HCEC 1CT (cell line): ENCODE measurements at regions not wholly inside any gene's neighbourhood (a gene's known extent, or its start where the extent isn't known, plus 50 kb on each side); places are given as distances from the start of the nearest gene placed in this dataset.

ENCODE experiments used
- DNase-seq: peaks from one replicate; pipeline ENCODE4 v3.0.0-alpha.2; 2017

DNA sequence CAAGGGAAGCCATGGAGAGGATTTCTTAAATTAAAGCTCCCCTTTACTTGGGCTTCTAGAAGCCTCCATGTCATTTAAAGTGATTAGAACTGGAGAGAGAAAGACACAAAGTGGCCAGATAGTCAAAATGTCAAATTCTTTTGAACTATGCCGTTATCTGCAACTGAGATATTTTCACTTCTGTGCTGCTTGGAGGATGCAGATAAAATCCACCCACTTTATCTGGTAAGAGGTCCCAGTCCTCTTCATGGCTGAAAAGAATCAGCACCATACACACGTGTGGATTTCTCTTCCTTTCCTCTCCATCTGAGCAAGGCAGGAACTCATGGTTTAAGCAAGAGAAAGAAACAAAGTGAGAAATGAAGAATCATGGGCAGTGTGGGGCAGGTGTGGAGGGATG, 276.9 kb upstream of the RUNX1 start:
- no peak for DNase-seq

DNA sequence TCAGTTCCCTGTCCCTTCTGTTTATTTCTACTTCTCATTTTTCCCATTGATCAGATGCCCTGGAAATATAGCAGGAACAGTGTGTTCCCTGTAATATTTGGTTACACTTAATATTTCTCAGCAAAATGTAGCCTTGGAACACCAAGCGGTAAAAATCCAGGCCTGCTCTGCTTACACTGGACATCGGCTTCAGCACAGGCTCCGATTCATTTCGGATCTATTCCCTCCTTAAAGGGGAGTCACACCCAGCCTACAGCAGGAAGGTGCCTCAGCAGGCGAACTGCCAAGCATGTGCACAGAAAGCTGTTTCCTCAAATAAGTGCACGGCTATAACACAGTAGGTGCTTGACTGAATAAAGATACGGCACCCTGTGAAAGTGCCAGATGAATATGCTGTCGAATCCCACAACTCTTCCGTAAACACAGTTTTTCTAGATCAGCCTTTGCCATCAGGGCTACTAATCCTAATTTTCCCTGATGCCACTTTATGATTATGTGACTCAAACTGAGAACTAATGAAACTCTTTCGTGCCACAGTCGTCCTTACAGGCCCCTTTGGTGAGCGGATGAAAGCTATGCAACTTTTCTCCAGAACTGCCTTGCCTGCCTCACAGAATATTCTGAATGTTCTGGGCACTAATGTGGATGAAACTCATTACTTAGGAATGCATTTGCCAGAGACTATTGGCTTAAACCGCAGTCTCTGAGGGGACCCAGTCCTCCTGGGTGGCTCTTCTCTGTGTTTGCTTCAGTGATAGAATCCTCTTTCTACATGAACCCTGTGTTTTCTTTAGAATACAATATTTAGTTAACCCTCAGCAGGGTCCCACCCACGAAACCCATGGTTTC, 275.5 kb upstream of the RUNX1 start:
- DNase-seq, result peak; percentile 62

DNA sequence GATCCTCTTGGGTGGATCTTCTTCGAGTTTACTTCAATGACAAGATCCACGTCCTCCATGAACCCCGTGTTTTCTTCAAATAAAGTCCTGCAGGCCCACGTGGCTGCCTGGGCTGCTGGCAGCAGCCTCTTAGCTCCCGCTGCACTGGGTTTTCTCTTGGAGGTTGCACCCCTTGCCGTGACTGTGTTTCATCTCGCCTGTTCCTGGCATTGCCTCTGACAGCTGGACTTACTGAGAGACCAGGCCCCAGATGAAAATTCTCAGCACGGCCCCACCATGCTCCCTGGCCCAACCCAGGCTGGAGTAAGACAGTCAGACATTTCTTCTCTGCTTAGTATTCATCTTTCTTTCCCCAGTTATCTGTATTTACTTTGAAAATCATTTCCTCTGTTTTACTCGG, 274.8 kb upstream of the RUNX1 start:
- DNase-seq, result no peak

DNA sequence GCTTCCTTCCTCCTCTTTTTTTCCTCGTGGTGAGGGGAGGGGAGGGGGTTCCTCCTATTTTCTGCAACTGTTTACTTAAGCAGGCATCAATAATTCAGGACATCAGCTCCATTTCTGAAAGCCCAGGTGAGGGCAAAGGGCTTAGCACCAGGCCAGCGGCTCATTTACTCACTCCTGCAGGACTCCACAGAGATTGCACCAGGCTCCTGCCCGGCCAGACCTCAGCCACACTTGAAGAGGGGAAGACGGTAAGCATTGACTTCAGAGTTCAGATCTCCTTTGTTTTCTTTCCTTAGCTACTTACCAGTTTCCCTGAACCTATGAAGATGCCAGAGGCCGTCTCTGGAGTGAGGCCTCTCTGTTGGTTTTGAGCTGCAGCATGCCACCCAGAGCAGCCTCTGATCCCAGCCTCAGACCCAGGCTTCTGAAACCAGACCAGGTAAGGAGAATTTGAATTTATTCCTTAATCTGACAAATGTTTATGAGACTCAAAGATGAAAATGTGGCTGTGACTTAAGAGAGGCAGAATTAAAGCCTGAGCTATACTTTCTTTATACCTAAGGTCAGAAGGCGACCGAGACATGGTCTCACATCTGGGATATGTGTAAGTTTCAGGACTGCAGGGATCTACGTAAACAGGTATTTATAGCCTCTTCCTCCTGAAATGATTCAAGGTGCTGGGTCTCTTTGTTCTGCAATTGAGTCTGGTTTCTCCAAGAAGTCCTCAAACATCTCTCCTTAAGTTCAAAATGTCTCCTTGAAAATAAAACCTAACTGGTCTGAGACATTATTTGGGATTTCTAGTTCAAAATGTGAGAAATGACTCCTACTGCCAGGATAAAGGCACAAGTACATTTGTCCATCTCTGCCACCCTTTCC, 272.5 kb upstream of the RUNX1 start:
- DNase-seq, result no peak

DNA sequence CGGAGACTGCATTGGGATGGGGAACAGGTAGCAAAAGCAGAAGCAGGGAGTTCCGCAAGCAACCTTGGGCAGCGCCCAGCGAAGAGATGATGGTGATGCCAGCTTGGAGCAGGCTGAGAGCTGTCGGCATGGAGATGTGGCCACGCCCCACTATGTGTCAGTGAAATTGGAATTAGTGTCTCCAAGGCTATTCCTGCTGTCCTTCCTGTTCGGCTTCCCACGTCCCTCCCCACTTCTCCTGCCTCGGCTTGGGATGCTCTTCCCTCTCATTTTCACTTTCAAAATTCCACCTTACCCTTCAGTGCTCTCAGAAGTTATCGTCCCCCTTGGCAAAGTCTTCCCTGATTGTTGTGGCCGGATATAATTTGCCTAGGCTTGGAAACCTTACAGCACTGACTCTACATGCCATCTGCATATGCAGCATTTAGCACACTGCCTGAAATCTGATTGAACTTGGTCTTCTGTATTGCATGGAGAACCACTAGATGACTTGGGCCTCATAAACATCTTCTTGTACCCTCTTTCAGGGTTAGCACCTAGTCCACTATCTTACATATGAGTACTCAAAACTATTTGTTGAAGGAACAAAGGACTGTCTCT, 270.7 kb upstream of the RUNX1 start:
- DNase-seq, result no peak

DNA sequence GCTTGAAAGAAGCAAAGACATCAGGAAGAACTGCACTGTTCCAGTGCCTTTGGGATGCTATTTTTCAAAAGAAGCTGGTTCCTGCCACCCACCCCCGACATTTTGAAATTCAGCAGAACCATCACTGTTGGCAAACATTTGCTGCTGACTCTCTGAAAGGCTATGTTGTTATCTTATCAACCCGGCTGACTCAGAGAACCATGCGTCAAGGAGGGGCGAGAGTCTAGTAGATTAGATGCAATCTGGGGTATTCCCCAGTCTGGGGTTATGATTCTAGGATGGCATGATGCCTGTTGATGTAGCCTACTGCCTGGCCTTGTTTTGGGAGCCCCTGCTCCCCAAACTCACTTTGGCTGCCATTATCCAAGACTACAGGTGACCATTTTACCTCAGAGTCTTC, 267.8 kb upstream of the RUNX1 start:
- DNase-seq, result no peak

DNA sequence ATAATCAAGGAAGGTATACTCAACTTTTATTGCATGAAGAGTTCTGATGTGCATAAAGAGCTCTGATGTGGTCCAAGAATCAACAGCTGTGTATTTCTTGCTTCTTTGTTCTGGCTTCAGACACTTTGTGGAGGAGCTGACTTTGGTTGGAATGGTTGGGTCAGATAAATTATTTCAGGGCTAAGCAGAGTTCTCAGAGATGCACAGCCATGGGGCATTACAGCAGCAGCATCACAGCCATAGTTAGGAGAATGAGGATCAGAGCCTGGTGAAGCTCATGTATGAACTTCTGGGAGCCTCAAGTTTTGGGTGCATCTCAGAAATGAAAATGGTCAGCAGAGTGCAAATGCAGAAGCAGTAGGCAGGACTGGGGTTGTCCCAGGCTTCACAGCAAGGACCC, 267.4 kb upstream of the RUNX1 start:
- DNase-seq, result no peak

DNA sequence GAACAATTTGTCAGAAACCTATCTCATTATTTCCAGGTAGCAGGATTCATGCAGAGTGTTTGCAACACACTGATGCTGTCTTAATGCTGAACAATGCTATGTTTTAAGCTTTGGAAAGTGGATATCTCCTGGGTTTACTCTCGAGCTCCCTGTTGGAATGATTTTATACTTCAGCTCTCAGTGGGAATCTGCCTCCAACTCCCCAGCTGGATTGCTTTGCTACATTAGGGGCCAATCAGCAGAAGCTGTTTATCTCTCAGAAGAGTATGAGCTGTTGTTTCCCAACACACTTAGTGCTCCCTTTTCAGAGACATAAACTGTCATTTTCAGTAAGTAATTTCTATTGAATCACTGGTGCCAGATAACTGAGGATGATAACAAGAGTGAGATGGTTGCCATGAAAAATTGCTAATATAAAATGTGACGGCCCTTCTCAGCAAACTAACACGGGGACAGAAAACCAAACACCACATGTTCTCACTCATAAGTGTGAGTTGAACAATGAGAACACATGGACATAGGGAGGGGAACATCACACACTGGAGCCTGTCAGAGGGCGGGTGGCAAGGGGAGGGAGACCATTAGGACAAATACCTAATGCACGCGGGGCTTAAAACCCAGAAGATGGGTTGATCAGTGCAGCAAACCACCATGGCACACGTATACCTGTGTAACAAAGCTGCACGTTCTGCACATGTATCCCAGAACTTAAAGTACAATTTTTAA, 265.9 kb upstream of the RUNX1 start:
- DNase-seq, result no peak

DNA sequence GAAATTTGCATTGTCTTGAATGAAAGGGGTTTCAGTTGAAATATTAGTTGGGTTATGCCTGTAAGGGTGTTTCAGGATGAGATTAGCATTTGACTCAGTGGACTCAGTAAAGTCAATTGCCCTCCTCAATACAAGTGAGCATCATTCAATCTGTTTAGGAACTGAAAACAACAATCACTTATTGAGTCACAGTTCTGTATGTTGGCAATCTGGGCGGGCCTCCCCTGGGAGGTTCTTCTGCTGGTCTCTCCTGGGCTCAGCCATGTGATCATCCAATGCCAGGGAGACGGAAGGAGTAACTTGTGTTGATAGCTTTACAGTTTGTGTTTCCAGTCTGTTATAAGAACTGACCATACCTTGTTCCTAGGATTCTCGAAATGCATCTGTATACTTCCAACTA, 262.9 kb upstream of the RUNX1 start:
- no peak for DNase-seq

DNA sequence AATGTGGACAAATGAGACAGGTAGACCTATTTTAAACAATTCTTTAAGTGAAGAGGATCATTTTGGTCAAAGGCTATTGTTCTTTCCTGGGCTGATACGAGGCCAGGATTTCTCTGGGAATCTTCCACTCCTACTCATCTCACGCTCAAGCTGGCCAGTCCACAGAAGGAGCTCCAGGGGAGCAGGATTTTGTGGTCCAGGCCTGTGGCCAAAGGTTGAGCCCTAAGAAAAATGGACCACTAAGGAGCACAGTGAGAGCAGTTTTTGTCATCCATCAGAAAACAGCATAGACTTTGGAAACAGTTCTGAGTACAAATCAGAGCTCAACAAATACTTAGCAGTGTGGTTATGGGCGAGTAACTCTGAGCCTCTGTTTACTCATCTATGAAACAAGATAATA, 260.2 kb upstream of the RUNX1 start:
- DNase-seq, result no peak

DNA sequence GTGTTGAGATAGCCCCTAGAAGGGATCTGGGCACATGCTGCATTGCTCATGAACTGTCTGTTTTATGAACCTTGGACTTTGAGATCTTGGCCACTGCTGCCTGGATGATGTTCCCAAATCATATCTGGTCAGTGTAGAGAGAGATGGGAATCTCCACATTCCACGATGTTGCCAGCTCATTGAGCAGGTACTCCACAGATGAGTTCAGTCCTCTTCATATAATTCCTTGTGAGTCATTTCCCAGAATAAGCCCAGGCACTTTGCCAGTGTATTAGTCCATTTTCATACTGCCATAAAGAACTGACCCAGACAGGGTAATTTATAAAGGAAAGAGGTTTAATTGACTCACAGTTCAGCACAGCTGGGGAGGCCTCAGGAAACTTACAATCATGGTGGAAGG, 254.0 kb upstream of the RUNX1 start:
- DNase-seq, result peak; percentile 93

DNA sequence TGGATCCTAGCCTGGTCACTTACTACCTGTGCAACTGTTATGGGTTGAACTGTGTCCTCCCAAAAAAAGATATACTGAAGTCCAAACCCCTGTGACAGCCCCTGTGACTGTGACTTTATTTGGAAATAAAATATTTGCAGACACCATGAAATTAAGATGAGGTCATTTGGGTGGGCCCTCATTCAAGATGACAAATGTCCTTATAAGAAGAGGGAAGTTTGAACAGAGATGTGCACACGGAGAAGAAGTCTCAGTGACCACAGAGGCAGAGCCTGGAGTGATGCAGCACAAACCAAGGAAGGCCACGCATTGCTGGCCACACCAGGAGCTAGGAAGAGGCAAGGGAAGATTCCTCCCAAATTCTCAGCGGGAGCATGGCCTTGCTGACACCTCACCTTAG, 249.7 kb upstream of the RUNX1 start:
- no peak for DNase-seq

DNA sequence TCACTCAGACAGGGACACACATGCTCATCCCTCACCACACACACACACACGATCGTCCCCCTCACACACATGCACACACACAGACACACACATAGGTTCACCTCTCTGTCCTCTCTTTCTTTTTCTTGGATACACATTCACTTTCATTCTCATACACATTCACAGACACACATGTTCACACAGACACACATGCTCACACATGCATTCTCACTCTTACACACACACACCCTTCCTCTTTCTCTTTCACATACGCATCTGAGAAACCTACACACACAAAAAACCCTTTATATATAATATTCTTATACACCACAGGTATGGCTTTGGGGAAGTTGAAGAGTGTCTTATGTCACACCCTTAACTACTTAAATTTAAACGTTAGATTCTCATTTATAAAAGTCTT, 248.6 kb upstream of the RUNX1 start:
- no peak for DNase-seq

DNA sequence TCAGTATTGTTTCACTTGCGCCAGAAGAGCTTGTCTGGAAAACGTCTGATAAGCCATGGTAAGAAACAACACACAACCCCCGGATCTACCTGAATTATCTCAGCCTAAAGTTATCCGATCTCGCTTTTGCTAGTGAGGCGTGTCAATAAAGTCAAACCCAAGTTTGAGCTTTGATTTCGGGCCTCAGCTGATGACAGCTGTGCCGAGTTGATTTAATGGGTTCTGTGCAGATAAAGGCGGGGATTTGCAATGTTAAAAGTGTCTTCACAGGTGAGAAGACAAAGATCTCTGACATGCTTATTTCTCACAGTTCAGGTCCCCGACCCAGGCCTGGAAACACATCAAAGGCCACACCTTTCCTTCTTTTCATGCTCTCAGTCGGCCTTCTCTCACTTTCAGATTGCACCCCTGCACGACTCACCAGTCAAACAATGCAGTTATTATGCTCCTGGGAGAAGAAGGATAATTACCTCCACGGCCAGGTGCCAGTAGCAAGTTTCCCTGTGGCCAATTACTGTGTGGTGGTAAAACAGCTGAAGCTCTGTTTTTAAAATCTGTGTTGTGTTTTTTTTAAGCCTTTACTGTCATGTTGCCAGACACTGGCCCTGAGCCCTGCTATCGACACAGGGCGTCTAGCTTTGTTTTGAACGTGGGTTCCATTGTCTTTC, 245.3 kb upstream of the RUNX1 start:
- DNase-seq, result no peak

DNA sequence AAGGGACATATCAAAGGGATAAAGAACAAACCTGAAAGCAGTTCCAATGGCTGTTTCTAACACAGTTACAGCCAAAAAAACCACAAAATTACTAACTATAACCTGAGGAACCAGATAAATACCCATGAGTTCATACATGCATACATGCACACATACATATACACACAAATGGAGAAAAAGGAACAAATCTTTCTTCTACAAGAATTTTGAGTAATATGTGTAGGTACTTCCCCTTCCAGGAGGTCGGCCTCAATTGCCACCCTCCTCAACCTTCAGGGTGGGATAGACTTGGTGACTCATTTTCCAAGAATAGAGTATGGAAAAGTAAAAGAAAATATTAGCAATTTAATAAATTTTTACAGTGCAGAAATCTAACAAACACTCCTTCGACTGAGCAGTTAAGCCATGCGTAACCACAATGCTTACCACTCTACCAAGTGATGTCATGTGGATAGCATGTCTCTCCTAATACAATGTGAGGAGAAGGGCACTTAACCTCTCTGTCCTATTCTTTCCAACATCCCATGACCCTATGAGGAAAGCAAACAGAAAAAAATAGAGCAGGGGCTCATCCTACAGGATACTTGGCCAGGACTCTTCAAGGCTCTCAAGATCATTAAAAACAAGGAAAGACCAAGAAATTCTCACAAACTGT, 243.0 kb upstream of the RUNX1 start:
- peak; percentile 3 for DNase-seq

DNA sequence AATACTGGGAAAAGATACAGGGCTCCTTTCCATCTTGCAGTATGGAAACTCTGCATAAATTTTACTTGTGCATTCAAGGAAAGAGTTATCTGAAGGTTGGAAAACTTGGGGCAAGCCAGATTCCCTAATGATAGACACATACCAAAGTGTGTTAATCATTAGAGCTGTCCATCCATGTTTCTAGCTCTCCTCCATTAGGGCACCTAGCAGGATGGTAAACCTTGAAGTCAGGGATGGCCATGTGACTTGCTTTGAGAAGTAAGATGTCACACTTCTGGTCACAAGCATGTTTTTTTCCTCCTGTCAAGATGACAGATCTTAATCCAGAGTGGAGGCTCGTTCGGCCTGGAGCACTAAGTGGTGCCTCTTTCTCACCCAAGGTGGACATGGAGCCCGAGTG, 241.9 kb upstream of the RUNX1 start:
- no peak for DNase-seq

DNA sequence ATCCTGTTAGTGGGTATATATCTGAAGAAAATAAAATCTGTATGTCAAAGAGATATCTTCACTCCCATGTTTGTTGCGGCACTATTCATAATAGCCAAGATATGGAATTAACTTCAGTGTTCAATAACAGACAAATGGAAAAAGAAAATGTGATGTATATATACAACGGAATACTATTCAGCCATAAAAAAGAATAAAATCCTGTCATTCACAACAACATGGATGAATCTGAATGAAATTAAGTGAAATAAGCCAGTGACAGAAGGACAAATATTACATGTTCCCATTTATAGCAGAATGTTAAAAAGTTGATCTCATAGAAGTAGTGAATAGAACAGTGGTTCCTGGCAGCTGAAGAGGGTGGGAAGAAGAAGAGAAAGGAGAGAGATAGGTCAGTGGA, 239.1 kb upstream of the RUNX1 start:
- no peak for DNase-seq

DNA sequence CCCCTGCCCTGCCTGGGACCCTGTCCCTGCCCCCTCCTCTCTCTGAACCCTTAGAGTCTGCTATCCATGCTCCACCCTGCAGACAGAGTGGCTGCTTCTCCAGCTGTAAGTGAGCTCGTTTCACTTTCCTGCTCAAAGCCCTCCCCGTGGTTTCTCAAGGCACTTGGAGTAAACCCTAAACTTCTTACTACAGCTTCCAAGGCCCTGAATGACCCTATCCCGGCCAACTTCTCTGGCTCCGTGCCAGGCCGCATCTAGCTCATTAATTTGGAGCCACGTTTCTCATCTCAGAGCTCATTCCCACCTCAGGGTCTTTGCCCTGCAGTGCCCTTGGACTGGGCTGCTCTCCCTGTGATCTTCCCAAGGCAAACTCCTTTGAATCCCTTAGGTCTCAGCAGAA, 235.1 kb upstream of the RUNX1 start:
- DNase-seq, result no peak

DNA sequence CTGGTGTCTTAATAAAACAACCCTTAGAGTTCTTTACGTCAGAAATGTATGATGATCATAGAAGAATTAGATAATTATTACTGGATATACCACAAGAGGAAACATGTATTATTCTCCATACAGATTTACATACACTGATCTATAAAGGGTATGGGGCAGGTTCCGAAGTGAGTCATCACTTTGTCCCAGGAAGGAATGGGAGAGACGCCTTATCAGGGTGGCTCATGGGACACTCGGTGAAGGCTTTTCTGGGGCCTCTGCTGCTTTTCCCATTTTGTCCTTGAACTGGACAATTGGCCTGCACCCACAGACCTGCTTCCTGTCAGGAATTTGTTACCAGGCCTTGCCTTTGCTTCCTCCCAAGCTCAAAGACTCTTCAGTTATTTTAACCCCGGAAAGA, 233.8 kb upstream of the RUNX1 start:
- DNase-seq, result no peak

DNA sequence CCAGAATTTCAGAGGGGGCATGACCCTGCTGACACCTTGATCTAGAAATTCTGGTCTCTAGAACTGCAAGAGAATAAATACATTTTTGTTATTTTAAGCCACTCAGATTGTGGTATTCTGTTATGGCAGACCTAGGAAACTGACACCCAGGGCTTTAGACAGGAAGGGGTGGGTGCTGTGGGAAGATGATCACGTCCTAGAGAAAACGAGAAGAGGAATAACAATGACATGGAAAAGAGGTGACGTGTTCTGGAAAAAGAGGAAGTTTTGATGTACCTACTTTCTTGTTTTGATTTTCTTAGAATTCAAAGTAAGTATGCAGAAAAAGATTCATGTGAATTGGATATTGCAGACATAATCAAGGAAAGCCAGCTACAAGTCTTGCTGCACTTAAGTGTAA, 232.9 kb upstream of the RUNX1 start:
- DNase-seq, result no peak

DNA sequence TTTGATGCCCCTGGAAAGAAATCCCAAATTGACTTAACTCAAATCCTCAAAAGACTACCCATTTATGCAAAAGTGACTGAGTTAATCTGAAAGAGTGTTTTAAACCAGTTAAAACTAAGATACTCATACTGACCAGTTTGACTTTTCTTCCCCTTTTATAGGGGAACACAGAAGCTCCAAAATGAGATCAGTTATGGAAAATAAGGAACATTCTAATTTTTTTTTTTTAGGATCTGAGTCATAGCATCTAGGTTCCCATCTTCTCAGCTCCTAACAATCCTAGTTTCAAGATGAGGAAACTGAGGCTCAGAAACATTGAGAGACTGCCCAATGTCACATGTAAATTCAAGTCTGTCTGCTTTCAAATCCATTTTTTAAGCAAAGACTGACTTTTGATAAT, 231.1 kb upstream of the RUNX1 start:
- DNase-seq, result no peak

DNA sequence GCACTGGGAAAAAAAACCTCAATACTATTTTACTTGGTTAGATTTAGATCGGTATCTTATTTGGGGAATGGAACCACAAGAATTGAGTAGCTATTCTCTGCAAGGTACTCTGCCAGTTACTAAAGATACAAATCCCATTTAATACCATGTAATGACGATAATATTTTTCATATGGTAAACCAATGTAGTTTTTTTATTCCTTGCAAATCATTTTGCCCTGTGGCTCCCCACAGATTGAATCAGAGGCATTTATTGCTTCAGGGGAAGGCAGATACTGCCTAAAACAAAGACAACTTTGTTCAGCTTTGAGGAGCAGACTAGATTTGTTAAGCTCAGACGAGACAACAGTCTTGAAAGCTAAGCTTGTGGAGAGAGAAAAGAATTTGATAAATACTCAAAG, 226.7 kb upstream of the RUNX1 start:
- DNase-seq, result no peak
